HCT116 (cell line): ENCODE measurements at regions not wholly inside any gene's neighbourhood (a gene's known extent, or its start where the extent isn't known, plus 50 kb on each side); places are given as distances from the start of the nearest gene placed in this dataset.

ENCODE experiments used
- ATAC-seq: fragments of 200-7000 bp; cut with Tn5 transposase; 2 replicates; pipeline ENCODE4 v1.9.1; 2020; ENCODE audit warnings: mild to moderate bottlenecking, moderate library complexity
- BruUV-seq: library from RNA; stranded (reverse); fragments of 400-500 nt; replicated peaks from 2 replicates; lab custom pipeline; 2021; lab: Mats Ljungman, UMichigan
- CTCF ChIA-PET: fragments of 300-600 bp; sonication (Branson Sonifier 250); formaldehyde crosslinking; loops from one replicate; lab custom pipeline; 2021; ENCODE audit warnings: antibody characterized with exemption; lab: Charles Lee
- POLR2A ChIA-PET: fragments of 300-600, 350-600 bp; sonication (Branson Sonifier 250); formaldehyde crosslinking; loops from one replicate; lab custom pipeline; 2021; ENCODE audit warnings: antibody characterized with exemption; lab: Charles Lee
- RAD21 ChIA-PET, 2 experiments: fragments of 300-600 bp; sonication (Branson Sonifier 250); formaldehyde crosslinking; loops; one replicate each; lab custom pipeline; 2023; ENCODE audit warnings: low total read pairs in 2 of 2; ENCODE audit not compliant: uncharacterized antibody in 2 of 2, unreplicated experiment in 2 of 2, low non-redundant PET in 1 of 2; lab: Charles Lee
- DNase-seq: peaks from one replicate; pipeline ENCODE4 v3.0.0-alpha.2; 2010; ENCODE audit warnings: low read depth, low spot score
- H2AFZ ChIP-seq: fragments of 200-600 bp; shearing (Covaris generic), sonication (generic); 2 replicates; pipeline ENCODE4 v1.6.1; 2017; ENCODE audit warnings: low read depth, mixed run types, mixed read lengths, antibody characterized with exemption, low read length; ENCODE audit not compliant: poor library complexity, severe bottlenecking
- H3K27ac ChIP-seq: 2 replicates; pipeline ENCODE4 v1.5.1; 2012; ENCODE audit warnings: low read depth, low read length
- H3K27me3 ChIP-seq: fragments of 200-600 bp; sonication (generic); 2 replicates; pipeline ENCODE4 v1.6.1; 2016; ENCODE audit warnings: mixed run types, low read length, mixed read lengths; ENCODE audit not compliant: insufficient read depth
- H3K36me3 ChIP-seq, 2 experiments: fragments of 200-500 bp in 1 of 2; fragments of 200-600 bp in 1 of 2; sonication (Bioruptor generic) in 1 of 2; sonication (generic) in 1 of 2; 2 replicates each; pipeline versions ENCODE4 v1.5.1 to v1.6.1; 2014 to 2016; ENCODE audit warnings: low read length in 2 of 2, inconsistent platforms in 1 of 2, mixed read lengths in 1 of 2, mixed run types in 1 of 2; ENCODE audit not compliant: insufficient read depth in 2 of 2, control insufficient read depth in 1 of 2
- H3K4me1 ChIP-seq, 2 experiments: fragments of 200-600 bp in 1 of 2; sonication (generic) in 1 of 2; 2 replicates each; pipeline versions ENCODE4 v1.5.1 to v1.6.1; 2012 to 2017; ENCODE audit warnings: low read length in 2 of 2, inconsistent platforms in 1 of 2, mild to moderate bottlenecking in 1 of 2, mixed read lengths in 1 of 2, mixed run types in 1 of 2, moderate library complexity in 1 of 2; ENCODE audit not compliant: insufficient read depth in 2 of 2, control insufficient read depth in 1 of 2
- H3K4me2 ChIP-seq: fragments of 200-600 bp; sonication (generic); 2 replicates; pipeline ENCODE4 v1.6.1; 2017; ENCODE audit warnings: mixed run types, low read length, mixed read lengths
- H3K4me3 ChIP-seq, 2 experiments: fragments of 200-600 bp in 1 of 2; sonication (generic) in 1 of 2; replicated peaks in 1 of 2; 2 replicates each; pipeline ENCODE4 v1.5.1; 2011 to 2016; ENCODE audit warnings: low read length in 2 of 2, control low read depth in 1 of 2, low read depth in 1 of 2, mild to moderate bottlenecking in 1 of 2, mixed read lengths in 1 of 2, mixed run types in 1 of 2
- H3K79me2 ChIP-seq: fragments of 200-600 bp; sonication (generic); 2 replicates; pipeline ENCODE4 v1.6.1; 2017; ENCODE audit warnings: mild to moderate bottlenecking, mixed run types, low read length, moderate library complexity, mixed read lengths; ENCODE audit not compliant: insufficient read depth
- H3K9ac ChIP-seq: fragments of 200-600 bp; sonication (generic); 2 replicates; pipeline ENCODE4 v1.6.1; 2016; ENCODE audit warnings: low read length, mixed read lengths
- H3K9me2 ChIP-seq: fragments of 200-600 bp; sonication (generic), shearing (Covaris generic); 2 replicates; pipeline ENCODE4 v1.6.1; 2017; ENCODE audit warnings: mixed run types, mild to moderate bottlenecking, moderate library complexity; ENCODE audit not compliant: insufficient read depth
- H3K9me3 ChIP-seq, 2 experiments: fragments of 200-500 bp in 1 of 2; fragments of 200-600 bp in 1 of 2; sonication (Bioruptor generic) in 1 of 2; sonication (generic) in 1 of 2; 2 replicates each; pipeline ENCODE4 v1.6.1; 2014 to 2017; ENCODE audit warnings: low read length in 2 of 2, mixed read lengths in 2 of 2, inconsistent platforms in 1 of 2, low read depth in 1 of 2, mild to moderate bottlenecking in 1 of 2, mixed run types in 1 of 2, moderate library complexity in 1 of 2; ENCODE audit not compliant: control insufficient read depth in 1 of 2, insufficient read depth in 1 of 2
- H4K20me1 ChIP-seq: fragments of 200-600 bp; sonication (generic), shearing (Covaris generic); 2 replicates; pipeline ENCODE4 v1.6.1; 2017; ENCODE audit warnings: mixed run types, mild to moderate bottlenecking, moderate library complexity; ENCODE audit not compliant: insufficient read depth
- EZH2 ChIP-seq: fragments of 200-600 bp; sonication (generic); IDR thresholded peaks from 2 replicates; pipeline ENCODE4 v1.6.1; 2017; ENCODE audit warnings: antibody characterized with exemption, mixed run types
- FOSL1 ChIP-seq: IDR thresholded peaks from 2 replicates; pipeline ENCODE4 v1.6.1; 2012; ENCODE audit warnings: low read depth
- REST ChIP-seq: IDR thresholded peaks from 2 replicates; pipeline ENCODE4 v1.6.1; 2012; ENCODE audit warnings: low read depth
- intact Hi-C: fragments of 100-400 bp; cut with micrococcal nuclease; formaldehyde crosslinking; loops from 2 replicates; pipeline ENCODE4 v1.10.0; 2022

GRCh38 chr12:85708775-85709174 lies 127.4 kb downstream of the RASSF9 start:
- CTCF ChIA-PET: no interaction called here

More at GRCh38 chr12:85708775-85709174, 127.4 kb downstream of the RASSF9 start:
- intact Hi-C loops: no loop called here
- no peaks in the 10 kb centered on the region for H3K79me2 ChIP-seq
- DNase-seq (no peak), ATAC-seq (no peak)
- H3K4me1 ChIP-seq: no peaks in the 10 kb centered on the region
- no peak overlapping the region for H3K4me2 ChIP-seq
- no peak overlapping the region for H2AFZ ChIP-seq
- no peaks in the 10 kb centered on the region for H4K20me1 ChIP-seq
- no peaks in the 10 kb centered on the region for H3K9me3 ChIP-seq
- H3K4me3 ChIP-seq: no peak overlapping the region
- RAD21 ChIA-PET: no interaction called here
- POLR2A ChIA-PET: no interaction called here
- H3K27me3 ChIP-seq: no peaks in the 10 kb centered on the region
- no peak overlapping the region for H3K27ac ChIP-seq
- no peak overlapping the region for H3K9ac ChIP-seq
- no TSS peak for BruUV-seq
- no peaks in the 10 kb centered on the region for H3K9me2 ChIP-seq
- TF ChIP-seq FOSL1 (no peak), EZH2 (no peak), REST (no peak)
- H3K36me3 ChIP-seq: no peaks in the 10 kb centered on the region
